ENCODE measurements at regions not wholly inside any gene's neighbourhood (a gene's known extent, or its start where the extent isn't known, plus 50 kb on each side); places are given as distances from the start of the nearest gene placed in this dataset.

GRCh38 chr4:125958519-125958918 lies 643.8 kb downstream of the FAT4 start:
- H3K27ac ChIP-seq (ENCODE audit: low read depth, low read length): no peak overlapping the region

GRCh38 chr4:125961626-125962025 lies 646.9 kb downstream of the FAT4 start:
- Histone ChIP-seq H3K27ac (ENCODE audit: low read depth, low read length) (no peak overlapping the region), H3K36me3 (ENCODE audit: control insufficient read depth, low read length) (no peaks in the 10 kb centered on the region), H3K4me3 (ENCODE audit: low read length) (no peak overlapping the region), H3K27me3 (ENCODE audit: control insufficient read depth, low read length) (no peaks in the 10 kb centered on the region), H3K4me2 (ENCODE audit: low read length) (no peak overlapping the region), H3K4me1 (ENCODE audit: control insufficient read depth, low read length) (no peaks in the 10 kb centered on the region), H3K9me2 (replicated peaks; ENCODE audit: control insufficient read depth, low read length) (no peaks in the 10 kb centered on the region), H4K20me1 (ENCODE audit: control insufficient read depth, insufficient read depth, low read depth, low read length) (no peaks in the 10 kb centered on the region), H3K9me3 (ENCODE audit: control insufficient read depth, insufficient read depth, low read length) (no peaks in the 10 kb centered on the region), H3K79me2 (ENCODE audit: control insufficient read depth, low read length) (no peaks in the 10 kb centered on the region), H3F3A (ENCODE audit: control insufficient read depth, insufficient read depth) (no peaks in the 10 kb centered on the region)
- TF ChIP-seq CTCF (IDR thresholded peaks at IDR 0.05; ENCODE audit: low read depth, low read length, poor library complexity, severe bottlenecking) (no peak), EZH2phosphoT487 (IDR thresholded peaks at IDR 0.05; ENCODE audit: borderline replicate concordance, low read length) (no peak)

More at GRCh38 chr4:125958519-125958918, 643.8 kb downstream of the FAT4 start:
- H3K27me3 ChIP-seq (ENCODE audit: control insufficient read depth, low read length): no peaks in the 10 kb centered on the region
- no peak for TF ChIP-seq EZH2phosphoT487 (IDR thresholded peaks at IDR 0.05; ENCODE audit: borderline replicate concordance, low read length)
- TF ChIP-seq CTCF (IDR thresholded peaks at IDR 0.05; ENCODE audit: low read depth, low read length, poor library complexity, severe bottlenecking): no peak
- H3K4me1 ChIP-seq (ENCODE audit: control insufficient read depth, low read length): no peaks in the 10 kb centered on the region
- H3K79me2 ChIP-seq (ENCODE audit: control insufficient read depth, low read length): no peaks in the 10 kb centered on the region
- H4K20me1 ChIP-seq (ENCODE audit: control insufficient read depth, insufficient read depth, low read depth, low read length): no peaks in the 10 kb centered on the region
- no peak overlapping the region for H3K4me3 ChIP-seq (ENCODE audit: low read length)
- H3K9me3 ChIP-seq (ENCODE audit: control insufficient read depth, insufficient read depth, low read length): no peaks in the 10 kb centered on the region
- no peak overlapping the region for H3K4me2 ChIP-seq (ENCODE audit: low read length)
- H3F3A ChIP-seq (ENCODE audit: control insufficient read depth, insufficient read depth): no peaks in the 10 kb centered on the region
- no peaks in the 10 kb centered on the region for H3K9me2 ChIP-seq (replicated peaks; ENCODE audit: control insufficient read depth, low read length)
- H3K36me3 ChIP-seq (ENCODE audit: control insufficient read depth, low read length): no peaks in the 10 kb centered on the region

GRCh38 chr4:125975861-125976397 lies 661.2 kb downstream of the FAT4 start:
- H3K9me3 ChIP-seq (ENCODE audit: control insufficient read depth, insufficient read depth, low read length): no peaks in the 10 kb centered on the region
- H4K20me1 ChIP-seq (ENCODE audit: control insufficient read depth, insufficient read depth, low read depth, low read length): no peaks in the 10 kb centered on the region
- TF ChIP-seq EZH2phosphoT487 (IDR thresholded peaks at IDR 0.05; ENCODE audit: borderline replicate concordance, low read length): no peak
- TF ChIP-seq CTCF (IDR thresholded peaks at IDR 0.05; ENCODE audit: low read depth, low read length, poor library complexity, severe bottlenecking): no peak
- H3K36me3 ChIP-seq (ENCODE audit: control insufficient read depth, low read length): no peaks in the 10 kb centered on the region
- no peaks in the 10 kb centered on the region for H3K79me2 ChIP-seq (ENCODE audit: control insufficient read depth, low read length)
- H3K27ac ChIP-seq (ENCODE audit: low read depth, low read length): no peak overlapping the region
- no peaks in the 10 kb centered on the region for H3K9me2 ChIP-seq (replicated peaks; ENCODE audit: control insufficient read depth, low read length)
- H3K4me1 ChIP-seq (ENCODE audit: control insufficient read depth, low read length): no peaks in the 10 kb centered on the region
- H3K27me3 ChIP-seq (ENCODE audit: control insufficient read depth, low read length): no peaks in the 10 kb centered on the region
- no peaks in the 10 kb centered on the region for H3F3A ChIP-seq (ENCODE audit: control insufficient read depth, insufficient read depth)
- no peak overlapping the region for H3K4me2 ChIP-seq (ENCODE audit: low read length)
- H3K4me3 ChIP-seq (ENCODE audit: low read length): no peak overlapping the region
